K562 (cell line): ENCODE measurements at regions not wholly inside any gene's neighbourhood (a gene's known extent, or its start where the extent isn't known, plus 50 kb on each side); places are given as distances from the start of the nearest gene placed in this dataset.

ENCODE experiments used
- ATAC-seq: fragments of 200-7000 bp; cut with Tn5 transposase; 3 replicates; pipeline ENCODE4 v1.9.1; 2020; ENCODE audit warnings: moderate library complexity
- BruUV-seq: library from RNA; stranded (reverse); fragments of 400-500 nt; replicated peaks from 2 replicates; lab custom pipeline; 2021; lab: Mats Ljungman, UMichigan
- CTCF ChIA-PET: fragments of 300-600 bp; formaldehyde crosslinking; extraction: SDS; loops from one replicate; lab custom pipeline; 2021; ENCODE audit warnings: low intra/inter-chr PET ratio; lab: Yijun Ruan, JAX
- POLR2A ChIA-PET: fragments of 300-600, 350-650 bp; sonication (Branson Sonifier 250); formaldehyde crosslinking; extraction: SDS; loops from one replicate; lab custom pipeline; 2021; ENCODE audit warnings: antibody characterized with exemption, inconsistent platforms; lab: Yijun Ruan, JAX
- DNase-seq, 4 experiments: peaks; one replicate each; pipeline versions ENCODE4 v3.0.0 to v3.0.0-alpha.2; 2011 to 2018; ENCODE audit warnings: low spot score in 3 of 4, mixed read lengths in 3 of 4; ENCODE audit errors: extremely low read depth in 1 of 4
- FAIRE-seq: peaks from 2 replicates; lab custom pipeline; 2011; peaks lifted over from hg19 to GRCh38; lab: Jason Lieb, UNC
- H2AFZ ChIP-seq: 2 replicates; pipeline ENCODE4 v1.6.0; 2011; ENCODE audit warnings: low read depth, low read length, control low read depth, inconsistent platforms
- H3K27ac ChIP-seq: fragments of 200-600 bp; 3 replicates; pipeline ENCODE4 v1.8.0; 2011; ENCODE audit warnings: low read depth, mild to moderate bottlenecking, control low read depth, inconsistent platforms, low read length, moderate library complexity, mixed read lengths; ENCODE audit errors: extremely low read depth
- H3K27me3 ChIP-seq, 2 experiments: fragments of 300-600 bp in 1 of 2; 2 replicates in 1 of 2; 3 replicates in 1 of 2; pipeline versions ENCODE4 v1.6.0 to v1.8.0; 2011; ENCODE audit warnings: inconsistent platforms in 2 of 2, low read length in 2 of 2, mild to moderate bottlenecking in 1 of 2, mixed read lengths in 1 of 2, moderate library complexity in 1 of 2; ENCODE audit not compliant: control insufficient read depth in 2 of 2, insufficient read depth in 2 of 2
- H3K36me3 ChIP-seq: fragments of 300-600 bp; 3 replicates; pipeline ENCODE4 v1.8.0; 2011; ENCODE audit warnings: mild to moderate bottlenecking, low read length, inconsistent platforms; ENCODE audit not compliant: control insufficient read depth, insufficient read depth
- H3K4me1 ChIP-seq, 2 experiments: fragments of 200-600 bp in 1 of 2; replicated peaks in 1 of 2; 2 replicates in 1 of 2; 3 replicates in 1 of 2; pipeline versions ENCODE4 v1.5.1 to v1.8.0; 2011; ENCODE audit warnings: inconsistent platforms in 2 of 2, low read length in 2 of 2, mild to moderate bottlenecking in 1 of 2, mixed read lengths in 1 of 2, moderate library complexity in 1 of 2; ENCODE audit not compliant: control insufficient read depth in 2 of 2, insufficient read depth in 2 of 2
- H3K4me2 ChIP-seq: 2 replicates; pipeline ENCODE4 v1.6.1; 2011; ENCODE audit warnings: low read length, control low read depth, inconsistent platforms, mixed read lengths; ENCODE audit not compliant: insufficient read depth
- H3K4me3 ChIP-seq: fragments of 200-600 bp; sonication (generic), shearing (Covaris generic); 2 replicates; pipeline ENCODE4 v1.5.1; 2016; ENCODE audit warnings: control low read depth, inconsistent platforms
- H3K79me2 ChIP-seq: fragments of 200-600 bp; 3 replicates; pipeline ENCODE4 v1.8.0; 2011; ENCODE audit warnings: low read length, inconsistent platforms; ENCODE audit not compliant: control insufficient read depth, insufficient read depth
- H3K9ac ChIP-seq, 2 experiments: 2 replicates each; pipeline versions ENCODE4 v1.6.0 to v1.6.1; 2011; ENCODE audit warnings: low read depth in 2 of 2, low read length in 2 of 2, control low read depth in 1 of 2, inconsistent platforms in 1 of 2, mild to moderate bottlenecking in 1 of 2, mixed read lengths in 1 of 2; ENCODE audit not compliant: insufficient read depth in 1 of 2
- H3K9me1 ChIP-seq: one replicate; pipeline ENCODE4 v1.6.0; 2011; ENCODE audit warnings: inconsistent platforms, mild to moderate bottlenecking, low read length, moderate library complexity; ENCODE audit not compliant: control insufficient read depth, insufficient read depth
- H3K9me3 ChIP-seq: replicated peaks from 2 replicates; pipeline ENCODE4 v1.5.1; 2011; ENCODE audit warnings: low read depth, low read length, inconsistent platforms; ENCODE audit not compliant: control insufficient read depth, insufficient read depth
- H4K20me1 ChIP-seq: replicated peaks from 2 replicates; pipeline ENCODE4 v1.6.1; 2011; ENCODE audit warnings: low read length, inconsistent platforms, mixed read lengths; ENCODE audit not compliant: control insufficient read depth, insufficient read depth
- BRD4 ChIP-seq: fragments of 200-600 bp; sonication (generic); IDR thresholded peaks from 2 replicates; pipeline ENCODE4 v1.6.1; 2017; ENCODE audit warnings: inconsistent platforms
- BRF2 ChIP-seq: IDR thresholded peaks from 3 replicates; pipeline ENCODE4 v1.6.1; 2011; ENCODE audit warnings: borderline replicate concordance, mild to moderate bottlenecking; ENCODE audit not compliant: insufficient read length, insufficient read depth
- CBX2 ChIP-seq: fragments of 200-600 bp; sonication (generic); IDR thresholded peaks from one replicate; pipeline ENCODE4 v1.6.1; 2012; ENCODE audit warnings: mild to moderate bottlenecking, low read length, inconsistent platforms; ENCODE audit not compliant: insufficient read depth, poor library complexity, severe bottlenecking
- CHD1 ChIP-seq: fragments of 200-600 bp; sonication (generic); IDR thresholded peaks from one replicate; pipeline ENCODE4 v1.6.1; 2012; ENCODE audit warnings: mild to moderate bottlenecking, moderate library complexity, low read length, inconsistent platforms
- CREB1 ChIP-seq, 2 experiments: sonication (generic) in 1 of 2; formaldehyde crosslinking in 1 of 2; IDR thresholded peaks; 2 replicates each; pipeline versions ENCODE4 v1.6.1 to v1.8.0; 2012 to 2022; ENCODE audit warnings: inconsistent platforms in 1 of 2, mild to moderate bottlenecking in 1 of 2, missing genetic modification reagents in 1 of 2, moderate library complexity in 1 of 2
- FOXP1 ChIP-seq: sonication (generic); formaldehyde crosslinking; IDR thresholded peaks from 2 replicates; pipeline ENCODE4 v1.8.0; 2022; ENCODE audit warnings: mild to moderate bottlenecking, missing genetic modification reagents
- JUND ChIP-seq, 2 experiments: IDR thresholded peaks; 2 replicates in 1 of 2; 3 replicates in 1 of 2; pipeline ENCODE4 v1.6.1; 2011; ENCODE audit warnings: borderline replicate concordance in 2 of 2, low read depth in 2 of 2, low read length in 2 of 2, improper control_type of control experiment in 1 of 2, missing biosample characterization in 1 of 2, missing genetic modification characterization in 1 of 2, missing genetic modification reagents in 1 of 2
- SIN3B ChIP-seq: fragments of 450-650 bp; IDR thresholded peaks from 2 replicates; pipeline ENCODE4 v1.6.1; 2017; ENCODE audit warnings: low read depth, mild to moderate bottlenecking, moderate library complexity
- TCF3 ChIP-seq: sonication (generic); formaldehyde crosslinking; IDR thresholded peaks from 2 replicates; pipeline ENCODE4 v1.4.0; 2020; ENCODE audit warnings: mild to moderate bottlenecking, missing genetic modification reagents
- TEAD2 ChIP-seq: fragments of 450-650 bp; IDR thresholded peaks from 2 replicates; pipeline ENCODE4 v1.6.1; 2016; ENCODE audit warnings: missing genetic modification characterization, control low read depth, missing compliant biosample characterization
- WGBS: fragments of 100-300 bp; shearing (Covaris generic); methylation state at CpG from one replicate; pipeline ENCODE4 v1.1.6; 2016; ENCODE audit warnings: low coverage, mixed read lengths; ENCODE audit not compliant: insufficient coverage; ENCODE audit errors: missing lambda C conversion rate; 5-methylcytosine and 5-hydroxymethylcytosine counted together
- in situ Hi-C: fragments of 300-500 bp; cut with MboI; formaldehyde crosslinking; loops from 4 replicates; pipeline ENCODE4 v1.15.0; 2018; ENCODE audit warnings: inconsistent platforms, mixed read lengths
- intact Hi-C: fragments of 100-400 bp; cut with micrococcal nuclease; formaldehyde crosslinking; loops from 2 replicates; pipeline ENCODE4 v1.14.2; 2022

GRCh38 chr6:71608646-71609045, 277.7 kb upstream of the RIMS1 start:
- Histone ChIP-seq H3K4me2 (no peak overlapping the region), H3K27ac (no peak overlapping the region), H3K36me3 (no peaks in the 10 kb centered on the region), H2AFZ (no peak overlapping the region), H3K4me3 (no peak overlapping the region), H3K4me1 (no peaks in the 10 kb centered on the region), H3K9ac (no peak overlapping the region), H4K20me1 (no peaks in the 10 kb centered on the region), H3K9me1 (no peaks in the 10 kb centered on the region), H3K79me2 (no peaks in the 10 kb centered on the region), H3K9me3 (no peaks in the 10 kb centered on the region), H3K27me3 (no peaks in the 10 kb centered on the region)
- ChIA-PET CTCF (no interaction called here), POLR2A (no interaction called here)
- BruUV-seq: no TSS peak
- ATAC-seq (no peak), DNase-seq (no peak), FAIRE-seq (no peak)
- 0% methylated on average over 1 of the region's 1 CpG for WGBS
- intact Hi-C loops (no loop called here), in situ Hi-C loops (no loop called here)
- no peak for TF ChIP-seq TCF3
- no peak for TF ChIP-seq CBX2
- TF ChIP-seq BRF2: no peak
- no peak for TF ChIP-seq CREB1 (IDR thresholded peaks at IDR 0.05)
- TF ChIP-seq CREB1 (CRISPR knock-in tag; IDR thresholded peaks at IDR 0.05): no peak
- TF ChIP-seq TEAD2: no peak

GRCh38 chr6:71619836-71620235, 266.5 kb upstream of the RIMS1 start:
- ChIA-PET CTCF (no interaction called here), POLR2A (no interaction called here)
- intact Hi-C loops (no loop called here), in situ Hi-C loops (no loop called here)
- no peaks in the 10 kb centered on the region for H3K4me1 ChIP-seq
- H3K36me3 ChIP-seq: no peaks in the 10 kb centered on the region
- no peaks in the 10 kb centered on the region for H3K27me3 ChIP-seq
- 0% methylated on average over 4 of the region's 4 CpGs for WGBS
- FAIRE-seq (no peak), ATAC-seq (no peak), DNase-seq (no peak)
- H2AFZ ChIP-seq: no peak overlapping the region
- no TSS peak for BruUV-seq
- H3K4me3 ChIP-seq: no peak overlapping the region
- no peak overlapping the region for H3K4me2 ChIP-seq
- H3K9ac ChIP-seq: no peak overlapping the region
- no peaks in the 10 kb centered on the region for H4K20me1 ChIP-seq
- H3K9me3 ChIP-seq: no peaks in the 10 kb centered on the region
- H3K27ac ChIP-seq: no peak overlapping the region
- H3K79me2 ChIP-seq: no peaks in the 10 kb centered on the region
- no peaks in the 10 kb centered on the region for H3K9me1 ChIP-seq
- TF ChIP-seq JUND (IDR thresholded peaks at IDR 0.05; ENCODE audit: borderline replicate concordance, low read depth, low read length) (no peak), JUND (tag; IDR thresholded peaks at IDR 0.05; ENCODE audit: borderline replicate concordance, low read depth, low read length) (no peak), FOXP1 (CRISPR knock-in tag) (no peak), SIN3B (no peak), CHD1 (no peak), BRD4 (no peak)
